ENCODE measurements at regions not wholly inside any gene's neighbourhood (a gene's known extent, or its start where the extent isn't known, plus 50 kb on each side); places are given as distances from the start of the nearest gene placed in this dataset.

GRCh38 chr1:199336745-199337640, 690.5 kb upstream of the NR5A2 start:
- TF ChIP-seq CTCF (IDR thresholded peaks at IDR 0.05; ENCODE audit: insufficient read depth, low read length, missing control alignments) = no peak
- POLR2A ChIA-PET = no interaction called here
- H3K4me3 ChIP-seq (ENCODE audit: low read depth, low read length) = no peak overlapping the region
- CTCF ChIA-PET = no interaction called here
- no peak for DNase-seq (ENCODE audit: low read depth, low spot score)

- H3K4me3 ChIP-seq (ENCODE audit: low read depth, low read length) = no peak overlapping the region
- ChIA-PET POLR2A (no interaction called here), CTCF (no interaction called here)
- DNase-seq (ENCODE audit: low read depth, low spot score) = no peak
- TF ChIP-seq CTCF (IDR thresholded peaks at IDR 0.05; ENCODE audit: insufficient read depth, low read length, missing control alignments) = no peak
Measured at GRCh38 chr1:199338760-199339159, 688.8 kb upstream of the NR5A2 start.

GRCh38 chr1:199352351-199352750, 675.2 kb upstream of the NR5A2 start:
- ChIA-PET CTCF (no interaction called here), POLR2A (no interaction called here)
- no peak overlapping the region for H3K4me3 ChIP-seq (ENCODE audit: low read depth, low read length)
- DNase-seq (ENCODE audit: low read depth, low spot score) = no peak
- no peak for TF ChIP-seq CTCF (IDR thresholded peaks at IDR 0.05; ENCODE audit: insufficient read depth, low read length, missing control alignments)

GRCh38 chr1:199353906-199354305, 673.6 kb upstream of the NR5A2 start:
- ChIA-PET CTCF (no interaction called here), POLR2A (no interaction called here)
- DNase-seq (ENCODE audit: low read depth, low spot score) = no peak
- TF ChIP-seq CTCF (IDR thresholded peaks at IDR 0.05; ENCODE audit: insufficient read depth, low read length, missing control alignments) = no peak
- no peak overlapping the region for H3K4me3 ChIP-seq (ENCODE audit: low read depth, low read length)

GRCh38 chr1:199356561-199356960, 670.9 kb upstream of the NR5A2 start:
- POLR2A ChIA-PET = no interaction called here
- TF ChIP-seq CTCF (IDR thresholded peaks at IDR 0.05; ENCODE audit: insufficient read depth, low read length, missing control alignments) = no peak
- no peak for DNase-seq (ENCODE audit: low read depth, low spot score)
- H3K4me3 ChIP-seq (ENCODE audit: low read depth, low read length) = no peak overlapping the region
- CTCF ChIA-PET = no interaction called here

- ChIA-PET POLR2A (no interaction called here), CTCF (no interaction called here)
- no peak for DNase-seq (ENCODE audit: low read depth, low spot score)
- no peak for TF ChIP-seq CTCF (IDR thresholded peaks at IDR 0.05; ENCODE audit: insufficient read depth, low read length, missing control alignments)
- no peak overlapping the region for H3K4me3 ChIP-seq (ENCODE audit: low read depth, low read length)
Measured at GRCh38 chr1:199357599-199357998, 669.9 kb upstream of the NR5A2 start.

Data from AG04449 (cell line).